Medulla oblongata (tissue), 1 donor: ENCODE measurements at regions not wholly inside any gene's neighbourhood (a gene's known extent, or its start where the extent isn't known, plus 50 kb on each side); places are given as distances from the start of the nearest gene placed in this dataset.

Experiments used
- DNase-seq: peaks from one replicate; pipeline ENCODE4 v3.0.0-alpha.2; 2015; ENCODE audit errors: extremely low spot score

DNA sequence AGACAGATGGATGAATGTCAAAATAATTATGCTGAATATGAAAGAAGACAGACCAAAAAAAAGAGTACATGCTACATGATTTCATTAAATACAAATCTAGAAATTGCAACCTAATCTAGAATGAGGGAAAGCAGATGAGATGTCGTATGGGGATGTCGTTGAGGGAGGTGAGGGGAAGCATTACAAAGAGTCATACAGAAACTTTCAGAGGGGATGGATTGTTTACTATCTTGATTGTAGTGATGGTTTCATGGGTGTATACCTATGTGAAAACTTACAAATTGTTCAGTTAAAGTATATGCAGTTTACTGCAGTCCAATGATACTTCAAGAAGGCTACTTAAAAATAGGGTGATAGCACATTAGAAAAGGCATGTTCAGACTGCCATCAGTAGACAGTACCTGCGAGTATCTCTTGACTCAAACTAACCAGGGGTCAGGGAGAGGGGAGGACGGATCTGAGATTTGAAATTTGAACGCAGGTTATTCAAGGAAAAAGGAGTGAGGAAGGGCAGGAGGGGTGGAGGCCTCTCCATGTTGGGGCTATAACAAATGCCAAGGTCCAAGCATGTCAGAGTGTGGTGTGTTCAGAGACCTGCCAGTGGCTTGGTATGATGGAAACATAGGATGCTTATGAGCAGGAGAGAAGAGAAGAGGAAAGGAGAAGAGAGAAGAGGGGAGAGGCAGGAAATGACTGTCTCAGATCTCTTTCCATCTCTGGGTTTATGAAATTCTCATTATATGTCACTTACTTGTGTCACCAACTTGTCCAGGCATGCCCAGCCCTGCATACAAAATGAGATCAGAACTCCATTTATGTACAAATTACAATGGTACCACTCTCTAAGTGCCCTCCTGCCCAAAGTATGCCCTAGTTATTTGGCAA lies 257.3 kb upstream of the CXCR4 start:
- no peak for DNase-seq

DNA sequence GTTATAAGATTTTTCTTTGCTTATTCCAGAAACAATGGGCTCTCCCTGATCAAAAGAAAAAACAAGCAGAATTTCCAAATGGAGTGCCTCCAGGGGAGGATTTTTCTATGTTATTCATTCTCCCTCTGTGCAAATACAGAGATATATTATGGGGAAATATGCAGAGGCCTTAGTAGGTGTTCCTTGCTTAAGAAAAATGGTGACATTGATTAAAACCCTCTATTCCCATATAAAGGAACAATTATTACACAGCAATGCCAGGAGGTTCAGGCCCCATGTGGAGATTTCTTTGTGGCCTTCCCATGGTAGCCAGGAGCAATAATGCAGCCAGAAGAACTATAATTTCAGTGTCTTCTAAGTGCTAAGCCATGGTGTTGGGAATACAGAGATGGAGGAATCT lies 255.9 kb upstream of the CXCR4 start:
- DNase-seq, result no peak

DNA sequence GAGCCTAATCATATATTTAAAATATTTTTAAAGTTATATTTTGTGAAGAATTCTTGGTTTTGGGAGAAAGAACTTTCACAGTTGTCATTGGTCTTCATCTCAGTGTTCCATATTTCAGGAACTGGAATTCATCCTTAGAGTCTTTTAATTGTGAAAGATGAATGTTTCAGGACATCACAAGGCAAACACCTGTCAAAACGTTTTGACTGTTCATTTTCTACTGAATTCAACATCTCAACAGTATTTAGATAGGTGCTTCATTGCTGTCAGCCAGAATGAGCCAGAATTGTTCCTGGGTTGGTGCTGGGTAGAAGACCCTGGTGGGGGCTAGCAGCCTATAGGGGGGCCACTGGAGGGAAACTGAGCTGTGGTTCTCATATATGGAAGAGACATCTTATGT lies 255.1 kb upstream of the CXCR4 start:
- no peak for DNase-seq

DNA sequence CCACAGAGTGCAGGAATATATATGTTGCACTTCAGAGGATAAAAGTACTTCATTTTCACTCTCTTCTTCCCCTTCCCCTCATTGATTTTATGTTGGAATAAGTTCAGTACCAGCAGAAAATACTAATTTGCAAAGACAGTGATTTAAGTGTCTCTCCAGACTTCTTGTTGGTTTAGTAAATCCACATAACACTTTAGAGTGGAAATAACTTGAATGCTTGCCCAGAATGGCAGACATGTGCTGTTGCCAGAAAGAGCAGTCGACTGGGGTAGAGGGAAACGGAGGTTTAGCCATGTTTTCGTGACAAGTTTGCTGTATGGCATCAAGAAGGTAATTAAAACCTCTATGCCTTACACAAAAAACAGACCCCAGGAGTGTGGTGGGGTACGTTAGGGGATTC lies 246.0 kb upstream of the CXCR4 start:
- no peak for DNase-seq

DNA sequence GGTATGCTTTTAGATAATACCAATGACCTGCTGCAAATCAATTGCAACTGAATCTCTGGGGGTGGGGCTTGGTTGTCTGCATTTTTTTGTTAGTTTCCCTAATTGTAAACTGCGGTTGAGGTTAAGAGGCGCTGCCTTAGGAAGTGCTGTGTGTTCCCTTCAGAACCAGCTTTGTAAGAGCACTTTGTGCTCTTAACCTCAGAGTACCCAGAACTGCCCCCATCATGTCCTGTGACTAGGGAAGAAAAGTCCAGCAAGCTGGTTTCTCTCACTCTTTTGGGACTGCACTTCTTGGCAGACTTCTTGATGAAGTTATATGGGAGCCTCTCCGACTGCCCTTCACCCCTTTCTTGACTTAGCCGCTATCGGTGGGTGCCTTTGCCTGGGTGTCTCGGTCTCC lies 245.5 kb upstream of the CXCR4 start:
- DNase-seq, result no peak

DNA sequence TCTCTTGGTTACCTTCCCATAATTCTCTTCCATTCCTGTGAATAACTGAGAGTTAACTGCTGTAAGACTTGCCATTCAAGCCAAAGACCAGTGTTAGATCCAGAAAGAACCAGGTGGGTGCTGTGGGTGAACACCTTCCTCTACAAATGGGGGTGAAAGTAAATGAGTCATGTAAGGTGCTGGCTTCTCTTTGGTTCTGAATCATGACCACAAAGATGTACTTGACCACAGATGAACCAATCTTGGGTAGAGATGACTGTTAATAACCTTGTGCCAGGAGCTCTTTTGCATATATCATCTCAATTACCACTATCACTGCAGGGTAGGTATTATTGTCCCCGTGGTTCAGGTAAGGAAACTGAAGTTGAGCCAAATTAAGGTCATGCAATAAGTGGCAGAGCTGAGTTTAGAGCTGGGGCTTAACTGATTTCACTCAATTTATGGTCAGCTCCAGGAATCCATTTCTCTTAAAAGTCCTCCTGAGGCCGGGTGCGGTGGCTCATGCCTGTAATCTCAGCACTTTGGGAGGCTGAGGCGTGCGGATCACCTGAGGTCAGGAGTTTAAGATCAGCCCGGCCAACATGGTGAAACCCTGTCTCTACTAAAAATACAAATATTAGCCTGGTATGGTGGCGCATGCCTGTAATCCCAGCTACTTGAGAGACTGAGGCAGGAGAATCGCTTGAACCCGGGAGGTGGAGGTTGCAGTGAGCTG lies 244.9 kb upstream of the CXCR4 start:
- DNase-seq, result no peak

DNA sequence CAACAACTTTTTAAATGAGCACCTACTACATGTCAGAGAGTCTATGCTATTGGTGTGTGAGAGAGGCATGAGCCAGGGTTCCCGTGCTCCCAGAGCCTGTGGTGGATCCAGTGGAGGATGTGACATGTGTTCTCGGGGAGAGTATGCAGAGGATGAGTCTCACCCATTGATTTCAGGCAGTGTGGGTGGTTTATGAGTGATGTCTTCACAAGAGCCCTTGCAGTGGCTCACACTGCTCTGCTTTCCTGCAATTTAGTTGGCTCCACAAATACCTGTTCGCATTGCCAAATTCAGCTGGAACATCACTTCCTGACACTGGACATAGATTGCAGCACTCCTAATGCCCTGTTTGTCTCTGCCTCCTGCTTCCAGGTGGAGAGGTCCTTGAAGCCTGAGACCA lies 243.6 kb upstream of the CXCR4 start:
- DNase-seq, result no peak

DNA sequence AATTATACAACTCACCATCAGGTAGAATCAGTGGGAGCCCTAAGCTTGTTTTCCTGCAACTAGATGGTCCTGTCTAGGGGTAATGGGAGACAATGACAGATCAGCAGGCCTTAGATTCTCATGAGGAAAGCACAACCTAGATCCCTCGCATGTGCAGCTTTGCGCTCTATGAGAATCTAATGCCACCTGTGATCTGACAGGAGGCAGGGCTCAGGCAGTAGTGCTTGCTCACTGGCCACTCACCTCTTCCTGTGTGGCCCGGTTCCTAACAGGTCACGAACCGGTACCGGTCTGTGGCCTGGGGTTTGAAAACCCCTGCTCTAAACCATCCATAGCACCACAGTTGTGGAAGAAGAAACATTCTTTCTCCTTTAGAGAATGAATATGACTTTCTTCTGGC lies 242.8 kb upstream of the CXCR4 start:
- DNase-seq, result no peak

DNA sequence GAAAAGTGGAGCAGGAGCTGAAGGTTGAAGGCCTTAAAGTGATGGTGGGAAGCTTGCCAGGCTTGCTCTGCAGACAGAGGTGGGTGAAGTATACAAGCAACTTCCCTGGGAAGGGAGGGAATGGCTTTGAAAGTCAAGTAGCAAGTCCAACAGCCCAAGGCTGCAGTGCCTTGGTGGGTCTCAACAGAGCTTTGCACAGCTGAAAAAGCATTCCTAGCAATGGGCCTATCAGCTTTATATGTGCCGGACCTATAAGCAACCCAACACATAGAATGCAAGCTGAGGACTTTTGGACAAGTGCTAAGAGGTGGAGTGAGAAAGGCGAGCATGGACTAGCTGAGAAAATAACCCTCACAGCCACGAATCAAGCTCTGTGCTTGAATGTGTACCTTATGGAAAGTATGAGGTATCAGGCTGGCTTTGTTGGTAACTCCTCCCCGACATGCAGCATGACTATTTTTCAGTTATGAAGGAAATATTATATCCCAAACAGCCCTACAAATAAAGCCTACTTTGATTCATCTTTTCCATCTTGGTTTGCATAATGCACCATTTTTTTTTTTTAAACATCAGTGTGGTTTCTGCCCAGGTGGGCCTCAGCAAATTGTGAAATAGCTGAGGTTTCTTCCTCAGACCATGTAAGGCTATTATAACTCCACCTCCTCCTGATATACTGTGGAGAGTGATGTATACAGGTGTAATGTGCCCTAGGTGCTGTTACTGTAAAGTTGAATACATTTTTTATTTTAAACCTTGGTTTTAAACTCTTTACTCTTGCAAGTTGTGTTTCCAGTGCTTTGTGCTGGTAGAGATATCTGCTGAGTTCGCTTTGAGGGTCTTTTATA lies 241.4 kb upstream of the CXCR4 start:
- no peak for DNase-seq

DNA sequence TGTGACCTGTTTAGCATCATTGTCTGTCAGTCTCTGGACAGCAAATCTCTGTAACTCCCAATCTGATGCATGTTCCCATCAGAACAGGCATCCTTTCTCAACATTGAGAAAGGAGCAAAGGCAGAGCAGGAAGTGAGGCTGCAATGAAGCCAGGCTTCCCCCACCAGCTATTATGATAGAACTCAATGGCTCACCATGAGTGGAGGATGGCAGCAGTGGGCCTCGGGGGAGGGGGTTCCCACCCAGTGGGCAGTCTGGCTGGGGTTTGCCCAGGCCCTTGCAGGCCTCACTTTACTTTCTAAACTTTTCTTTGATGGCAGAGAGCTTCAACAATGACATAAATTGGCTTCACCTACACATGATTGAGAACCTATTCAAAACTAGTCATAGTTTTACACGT lies 240.6 kb upstream of the CXCR4 start:
- DNase-seq, result no peak

DNA sequence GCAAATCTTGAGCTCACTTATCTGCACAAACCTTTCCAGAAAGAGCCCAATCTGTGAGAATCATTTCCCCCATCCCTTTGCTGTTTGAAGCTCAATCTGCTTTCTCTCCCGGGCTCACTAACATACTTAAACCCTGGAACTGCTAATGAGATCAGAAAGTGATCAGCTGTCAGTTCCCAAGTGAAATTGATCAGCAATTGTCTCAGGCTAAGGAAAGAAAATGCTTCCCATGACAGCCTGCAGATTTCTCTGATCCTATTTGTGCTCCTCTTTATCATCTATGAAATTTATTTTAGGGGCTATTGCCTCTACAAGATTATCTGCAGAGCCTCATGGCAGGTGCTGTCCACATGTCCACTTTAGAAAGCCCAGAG lies 239.0 kb upstream of the CXCR4 start:
- no peak for DNase-seq

DNA sequence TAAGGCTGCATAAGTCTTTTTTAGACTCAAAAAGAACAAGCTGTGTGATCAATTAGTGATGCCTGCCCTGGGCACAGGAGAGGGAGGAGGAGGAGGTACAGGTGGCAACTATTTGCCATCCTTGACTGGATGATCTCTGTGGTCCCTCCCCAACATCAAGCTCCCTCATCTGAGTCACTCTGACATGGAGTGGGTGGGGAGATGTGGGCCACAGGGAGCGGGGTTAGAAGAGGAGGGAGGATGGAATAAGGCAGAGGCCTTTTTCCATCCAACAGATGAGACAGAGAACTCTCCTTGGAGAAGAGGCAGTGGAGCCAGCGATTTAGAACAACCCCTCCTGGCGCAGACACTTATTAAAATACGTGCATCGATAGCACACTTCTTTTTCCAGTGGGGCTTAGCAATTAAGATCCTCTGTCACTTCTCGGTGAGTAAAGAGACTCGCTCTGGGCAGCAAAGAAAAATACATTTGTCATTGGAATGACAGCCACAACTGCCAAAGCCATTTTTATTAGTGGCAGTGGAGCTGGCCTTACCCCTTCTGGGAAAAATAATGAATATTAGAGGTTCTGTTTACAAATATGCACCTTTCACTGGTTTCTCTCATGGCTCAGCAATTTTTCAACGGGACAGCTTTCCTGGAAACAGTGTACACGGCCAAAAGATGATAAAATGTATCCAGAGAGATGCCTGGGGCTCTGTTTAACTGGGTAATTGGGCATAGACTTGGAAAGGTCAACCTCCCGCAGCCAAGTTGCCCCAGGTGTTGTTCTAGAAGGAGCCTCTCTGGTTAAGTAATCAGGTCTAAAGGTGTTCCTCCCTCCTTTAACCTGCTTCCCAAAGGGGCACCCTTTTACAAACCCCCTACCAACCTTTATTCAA lies 238.4 kb upstream of the CXCR4 start:
- no peak for DNase-seq

DNA sequence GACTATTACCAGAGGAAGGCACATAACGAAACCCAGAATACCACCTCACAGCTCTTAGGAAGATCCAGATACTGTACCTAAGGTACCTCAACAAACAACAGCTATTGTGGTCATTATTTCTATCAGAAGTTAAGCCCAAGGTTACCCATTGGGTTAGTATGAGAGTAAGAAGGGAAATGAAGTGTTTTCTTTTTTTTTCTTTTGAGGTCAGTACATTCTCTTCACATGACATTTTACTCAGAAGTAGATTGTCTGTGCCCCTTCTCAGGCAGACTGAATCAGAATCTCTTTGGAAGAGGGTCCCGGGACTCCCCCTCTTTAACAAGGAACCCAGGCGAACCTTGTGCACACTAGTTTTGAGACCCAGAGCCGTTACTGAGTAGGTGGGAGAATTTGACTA lies 233.7 kb upstream of the CXCR4 start:
- no peak for DNase-seq

DNA sequence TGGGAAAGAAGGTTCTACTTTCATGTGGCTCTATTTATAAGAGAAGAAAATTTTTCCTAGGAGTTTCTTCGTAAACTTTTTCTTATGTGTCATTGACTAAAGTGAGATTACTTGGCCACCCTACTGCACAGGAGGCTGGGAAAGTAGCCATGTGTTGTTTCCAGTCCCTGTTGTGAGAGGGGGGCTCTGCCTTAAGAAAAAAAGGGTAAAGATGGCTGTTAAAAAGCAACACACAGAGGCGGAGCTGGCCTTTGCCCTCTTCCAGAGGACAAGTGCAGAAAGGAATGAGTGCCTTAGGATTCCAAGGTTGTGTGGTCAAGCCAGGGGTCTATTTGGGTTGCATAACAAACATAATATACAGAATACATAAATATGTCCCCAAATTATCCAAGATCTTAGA lies 230.0 kb upstream of the CXCR4 start:
- no peak for DNase-seq

DNA sequence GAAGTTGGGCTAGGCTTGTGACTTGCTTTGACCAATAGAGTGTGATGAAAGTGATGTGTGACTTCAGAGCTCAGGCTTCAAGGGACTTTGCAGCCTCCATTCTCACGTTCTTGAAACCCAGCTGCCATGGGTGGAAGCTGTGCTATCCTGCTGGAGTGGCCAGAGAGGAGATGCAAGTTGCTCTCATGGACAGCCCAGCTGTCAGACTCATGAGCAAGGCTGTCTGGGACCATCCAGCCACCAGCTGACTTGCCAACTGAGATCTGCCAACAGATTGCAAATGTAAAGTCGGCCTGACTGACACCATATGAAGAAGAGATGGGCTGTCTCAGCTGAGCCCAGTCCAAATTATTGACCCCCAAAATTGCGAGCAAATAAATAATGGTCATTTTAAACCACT lies 226.4 kb upstream of the CXCR4 start:
- no peak for DNase-seq

DNA sequence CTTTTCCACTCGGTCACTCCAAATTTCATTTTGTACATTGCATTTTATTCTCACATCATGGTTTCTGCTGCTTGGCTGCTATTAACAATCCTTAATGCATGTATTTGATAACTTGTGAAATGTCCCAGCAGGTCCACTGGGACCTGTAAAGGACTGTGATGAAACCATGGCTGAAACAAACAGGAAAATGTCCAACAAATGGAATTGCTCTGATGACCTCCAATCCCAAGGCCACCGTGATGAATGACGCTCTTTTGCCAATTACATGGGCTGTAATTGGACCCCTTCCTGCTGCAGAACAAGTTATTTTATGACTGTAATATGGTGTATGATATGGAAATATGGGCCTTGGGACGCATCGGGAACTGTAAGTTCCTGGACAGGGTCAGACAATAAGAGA lies 224.2 kb upstream of the CXCR4 start:
- no peak for DNase-seq

DNA sequence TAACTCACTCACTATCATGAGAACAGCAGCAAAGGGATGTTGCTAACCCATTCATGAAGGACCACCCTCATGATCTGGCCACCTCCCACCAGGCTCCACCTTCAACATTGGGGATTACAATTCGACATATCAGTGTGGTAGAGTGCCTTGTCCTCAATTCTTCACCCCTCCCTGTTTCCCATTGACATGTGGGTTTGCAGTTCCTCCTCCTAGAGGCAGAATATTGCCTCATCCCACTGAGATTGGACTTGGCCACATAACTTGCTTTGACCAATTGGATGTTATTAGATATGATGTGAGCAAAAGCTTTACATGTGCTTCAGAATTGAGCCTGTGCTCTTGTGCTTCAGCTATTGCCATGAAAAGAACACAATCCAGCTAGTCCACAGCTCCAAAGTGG lies 217.0 kb upstream of the CXCR4 start:
- no peak for DNase-seq

DNA sequence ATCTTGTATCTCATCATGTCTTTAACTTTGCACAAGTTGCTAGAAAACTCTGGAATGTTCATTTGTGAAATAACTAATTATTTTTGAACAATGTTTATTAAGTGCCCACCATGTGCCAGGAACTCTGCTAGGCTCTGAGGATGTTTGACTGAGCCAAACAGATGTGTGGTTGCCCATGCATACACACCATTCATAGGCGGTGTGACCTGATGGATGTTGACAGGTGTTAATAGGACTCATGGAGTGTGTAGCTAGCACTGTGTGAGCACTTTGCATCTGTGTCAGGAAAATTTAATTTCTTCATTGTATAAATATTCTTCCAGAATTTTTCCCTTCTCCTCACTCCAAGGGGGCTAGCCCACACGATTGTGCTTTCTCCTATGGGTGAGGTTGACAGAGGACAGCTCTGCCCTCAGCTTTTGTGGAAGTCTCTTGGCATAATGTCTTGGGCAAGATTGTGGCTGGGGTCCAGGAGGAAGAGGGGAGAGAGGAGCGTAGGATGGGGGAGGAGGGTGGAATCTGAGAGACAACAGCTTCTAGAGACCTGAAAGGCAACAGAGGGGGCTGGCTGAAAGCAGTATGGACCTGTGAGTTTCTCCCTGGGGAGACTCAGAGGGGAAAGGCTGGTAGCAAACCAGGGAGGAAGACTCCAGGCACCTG lies 214.6 kb upstream of the CXCR4 start:
- DNase-seq, result no peak

DNA sequence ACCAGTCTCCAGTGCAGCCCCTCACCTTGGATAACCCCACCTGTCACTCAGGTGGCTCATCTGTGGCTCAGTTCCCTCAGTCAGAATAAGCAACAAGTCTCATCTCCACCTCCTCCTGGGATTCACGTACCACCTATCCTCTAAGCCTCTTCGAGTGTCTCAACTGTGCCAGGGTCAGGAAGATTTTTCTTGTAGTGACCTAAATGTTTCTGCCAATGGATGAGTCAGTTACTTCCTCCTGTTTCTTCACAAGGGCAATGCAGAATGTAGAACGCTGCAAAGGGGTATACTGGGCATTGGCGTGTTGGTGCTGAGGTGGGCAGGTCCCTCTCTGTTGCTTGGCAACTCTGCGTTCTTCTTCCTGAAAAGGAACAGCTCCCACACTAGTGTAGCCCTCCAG lies 213.3 kb upstream of the CXCR4 start:
- no peak for DNase-seq

DNA sequence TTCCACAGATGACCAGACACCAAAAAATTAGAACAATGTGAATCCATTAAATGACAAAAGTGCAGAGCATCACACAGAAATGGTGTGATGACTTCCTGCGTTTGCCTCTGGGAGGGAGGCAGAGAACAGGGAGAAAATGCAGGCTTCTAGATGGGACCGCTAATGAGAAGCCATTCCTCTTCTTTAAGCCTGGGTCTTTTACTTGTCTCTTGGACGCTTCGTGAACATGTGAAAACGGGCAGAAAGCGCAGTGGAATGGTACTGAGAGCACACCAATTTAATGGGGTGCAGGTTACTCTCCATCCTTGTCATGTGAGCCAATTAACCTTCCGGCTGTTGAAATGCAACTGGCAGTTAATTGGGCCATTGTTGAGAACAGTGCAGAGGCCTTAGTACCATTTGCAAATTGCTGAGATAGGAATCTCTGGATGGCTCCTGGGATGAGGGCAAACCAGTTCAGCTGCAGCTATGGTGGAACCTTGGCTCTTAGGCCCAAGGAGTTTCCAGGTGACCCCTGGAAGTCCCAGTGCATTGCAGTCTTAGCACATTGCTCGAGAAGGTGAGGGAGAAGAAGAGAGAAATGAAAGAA lies 210.4 kb upstream of the CXCR4 start:
- DNase-seq, result no peak
